ENCODE measurements at regions not wholly inside any gene's neighbourhood (a gene's known extent, or its start where the extent isn't known, plus 50 kb on each side); places are given as distances from the start of the nearest gene placed in this dataset.

DNA sequence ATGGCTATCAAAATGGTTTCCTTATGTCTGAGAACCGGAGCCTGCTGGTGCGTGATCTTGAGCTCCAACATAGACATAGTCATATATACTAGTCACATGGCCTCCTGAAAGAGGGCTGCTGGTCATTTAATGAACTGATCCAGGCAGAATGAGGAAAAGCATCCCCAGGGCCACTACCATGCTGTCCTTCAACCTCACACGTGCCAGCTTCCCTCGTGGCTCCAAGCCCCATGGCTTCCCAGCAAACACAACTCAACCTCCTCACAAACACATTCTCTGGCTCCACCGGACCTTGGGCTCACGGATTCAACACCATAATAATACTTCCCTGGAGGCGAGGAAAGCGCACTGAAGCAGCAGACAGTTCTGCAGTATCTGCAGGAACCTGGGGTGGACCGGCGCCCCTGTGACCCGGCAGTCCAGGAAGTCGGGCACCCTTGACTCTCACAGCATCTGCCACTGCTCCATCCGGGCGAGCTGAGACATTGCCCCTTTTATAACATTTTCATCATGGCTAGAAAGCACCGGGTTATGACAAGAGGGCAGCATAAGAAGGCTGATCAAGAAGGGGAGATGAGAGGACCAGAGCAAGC, 57.2 kb upstream of the CDH5 start:
- TF ChIP-seq CTCF (conservative IDR thresholded peaks at IDR 0.05; ENCODE audit: low read depth, low read length) (no peak), EZH2 (IDR thresholded peaks at IDR 0.05; ENCODE audit: low read length, unreplicated experiment) (no peak), EZH2phosphoT487 (IDR thresholded peaks at IDR 0.05; ENCODE audit: borderline replicate concordance, low read length) (no peak)
